IPS-15b (cell line): ENCODE measurements at regions not wholly inside any gene's neighbourhood (a gene's known extent, or its start where the extent isn't known, plus 50 kb on each side); places are given as distances from the start of the nearest gene placed in this dataset.

ENCODE experiments used
- H3K27me3 ChIP-seq: one replicate; pipeline ENCODE4 v1.6.1; 2013; ENCODE audit warnings: low read length; ENCODE audit not compliant: control insufficient read depth, insufficient read depth
- H3K36me3 ChIP-seq: one replicate; pipeline ENCODE4 v1.6.1; 2013; ENCODE audit warnings: low read length; ENCODE audit not compliant: control insufficient read depth, insufficient read depth
- H3K4me1 ChIP-seq: one replicate; pipeline ENCODE4 v1.6.1; 2013; ENCODE audit warnings: mild to moderate bottlenecking, low read length; ENCODE audit not compliant: control insufficient read depth, insufficient read depth
- H3K4me3 ChIP-seq: one replicate; pipeline ENCODE4 v1.5.1; 2013; ENCODE audit warnings: low read depth, low read length
- H3K9ac ChIP-seq: one replicate; pipeline ENCODE4 v1.6.1; 2013; ENCODE audit warnings: low read depth, mild to moderate bottlenecking, low read length
- H3K9me3 ChIP-seq: one replicate; pipeline ENCODE4 v1.6.1; 2013; ENCODE audit warnings: mild to moderate bottlenecking, low read length; ENCODE audit not compliant: control insufficient read depth, insufficient read depth

GRCh38 chr10:52933748-52934147 is 161.2 kb upstream of the MBL2 start:
- Histone ChIP-seq H3K27me3 (no peaks in the 10 kb centered on the region), H3K4me3 (no peak overlapping the region), H3K36me3 (no peaks in the 10 kb centered on the region), H3K9me3 (no peaks in the 10 kb centered on the region), H3K9ac (no peak overlapping the region), H3K4me1 (no peaks in the 10 kb centered on the region)

GRCh38 chr10:52927678-52928077 is 155.1 kb upstream of the MBL2 start:
- Histone ChIP-seq H3K36me3 (no peaks in the 10 kb centered on the region), H3K4me1 (peaks cover 12% of the 10 kb centered on the region), H3K27me3 (no peaks in the 10 kb centered on the region), H3K9me3 (no peaks in the 10 kb centered on the region), H3K4me3 (no peak overlapping the region), H3K9ac (no peak overlapping the region)

GRCh38 chr10:52923520-52923919 is 150.9 kb upstream of the MBL2 start:
- Histone ChIP-seq H3K36me3 (no peaks in the 10 kb centered on the region), H3K9me3 (no peaks in the 10 kb centered on the region), H3K4me1 (peaks cover 17% of the 10 kb centered on the region), H3K27me3 (no peaks in the 10 kb centered on the region), H3K4me3 (no peak overlapping the region), H3K9ac (no peak overlapping the region)

- Histone ChIP-seq H3K9me3 (no peaks in the 10 kb centered on the region), H3K9ac (no peak overlapping the region), H3K27me3 (no peaks in the 10 kb centered on the region), H3K36me3 (no peaks in the 10 kb centered on the region), H3K4me1 (peaks cover 14% of the 10 kb centered on the region), H3K4me3 (no peak overlapping the region)
Measured at GRCh38 chr10:52918714-52919305, 146.2 kb upstream of the MBL2 start.

GRCh38 chr10:52915391-52915790 is 142.8 kb upstream of the MBL2 start:
- no peaks in the 10 kb centered on the region for H3K36me3 ChIP-seq
- no peaks in the 10 kb centered on the region for H3K27me3 ChIP-seq
- H3K4me1 ChIP-seq: peaks cover 2% of the 10 kb centered on the region
- no peak overlapping the region for H3K4me3 ChIP-seq
- no peaks in the 10 kb centered on the region for H3K9me3 ChIP-seq
- H3K9ac ChIP-seq: no peak overlapping the region

- H3K36me3 ChIP-seq: no peaks in the 10 kb centered on the region
- no peak overlapping the region for H3K4me3 ChIP-seq
- no peaks in the 10 kb centered on the region for H3K9me3 ChIP-seq
- no peak overlapping the region for H3K9ac ChIP-seq
- peaks cover 16% of the 10 kb centered on the region for H3K4me1 ChIP-seq
- no peaks in the 10 kb centered on the region for H3K27me3 ChIP-seq
Measured at GRCh38 chr10:52911163-52911562, 138.6 kb upstream of the MBL2 start.

GRCh38 chr10:52908478-52908877 is 135.9 kb upstream of the MBL2 start:
- H3K9ac ChIP-seq: no peak overlapping the region

GRCh38 chr10:52906046-52906445 is 133.5 kb upstream of the MBL2 start:
- H3K4me3 ChIP-seq: no peak overlapping the region
- no peaks in the 10 kb centered on the region for H3K36me3 ChIP-seq
- no peaks in the 10 kb centered on the region for H3K27me3 ChIP-seq
- H3K9ac ChIP-seq: no peak overlapping the region
- H3K4me1 ChIP-seq: peaks cover 23% of the 10 kb centered on the region
- H3K9me3 ChIP-seq: no peaks in the 10 kb centered on the region

More at GRCh38 chr10:52908478-52908877, 135.9 kb upstream of the MBL2 start:
- Histone ChIP-seq H3K4me3 (no peak overlapping the region), H3K27me3 (no peaks in the 10 kb centered on the region), H3K4me1 (peaks cover 21% of the 10 kb centered on the region), H3K36me3 (no peaks in the 10 kb centered on the region), H3K9me3 (no peaks in the 10 kb centered on the region)

GRCh38 chr10:52903397-52903938 is 130.9 kb upstream of the MBL2 start:
- no peak overlapping the region for H3K9ac ChIP-seq
- H3K4me1 ChIP-seq: peaks cover 19% of the 10 kb centered on the region
- H3K36me3 ChIP-seq: no peaks in the 10 kb centered on the region
- no peaks in the 10 kb centered on the region for H3K9me3 ChIP-seq
- H3K4me3 ChIP-seq: no peak overlapping the region
- no peaks in the 10 kb centered on the region for H3K27me3 ChIP-seq

- Histone ChIP-seq H3K9me3 (no peaks in the 10 kb centered on the region), H3K36me3 (no peaks in the 10 kb centered on the region), H3K9ac (no peak overlapping the region), H3K4me3 (no peak overlapping the region), H3K4me1 (peaks cover 12% of the 10 kb centered on the region), H3K27me3 (no peaks in the 10 kb centered on the region)
Measured at GRCh38 chr10:52900593-52900992, 128.0 kb upstream of the MBL2 start.

GRCh38 chr10:52897162-52897561 is 124.6 kb upstream of the MBL2 start:
- H3K9me3 ChIP-seq: no peaks in the 10 kb centered on the region
- H3K27me3 ChIP-seq: no peaks in the 10 kb centered on the region
- peaks cover 5% of the 10 kb centered on the region for H3K4me1 ChIP-seq
- H3K4me3 ChIP-seq: no peak overlapping the region
- H3K9ac ChIP-seq: no peak overlapping the region
- H3K36me3 ChIP-seq: no peaks in the 10 kb centered on the region

GRCh38 chr10:52895059-52895458 is 122.5 kb upstream of the MBL2 start:
- H3K9me3 ChIP-seq: no peaks in the 10 kb centered on the region
- no peak overlapping the region for H3K9ac ChIP-seq
- no peaks in the 10 kb centered on the region for H3K27me3 ChIP-seq
- H3K4me1 ChIP-seq: no peaks in the 10 kb centered on the region
- H3K4me3 ChIP-seq: no peak overlapping the region
- H3K36me3 ChIP-seq: no peaks in the 10 kb centered on the region
